HG03025 (cell line): ENCODE measurements at regions not wholly inside any gene's neighbourhood (a gene's known extent, or its start where the extent isn't known, plus 50 kb on each side); places are given as distances from the start of the nearest gene placed in this dataset.
"Not testable (repeated sequence)": the region's sequence is repeated elsewhere in the genome, so short reads cannot be mapped to it uniquely, and the experiment has no call there.

Experiments used
- ATAC-seq: cut with Tn5 transposase; IDR thresholded peaks from one replicate; pipeline ENCODE4 v1.9.1; 2021; ENCODE audit warnings: mild to moderate bottlenecking, moderate library complexity; ENCODE audit not compliant: unreplicated experiment, low FRiP score

DNA sequence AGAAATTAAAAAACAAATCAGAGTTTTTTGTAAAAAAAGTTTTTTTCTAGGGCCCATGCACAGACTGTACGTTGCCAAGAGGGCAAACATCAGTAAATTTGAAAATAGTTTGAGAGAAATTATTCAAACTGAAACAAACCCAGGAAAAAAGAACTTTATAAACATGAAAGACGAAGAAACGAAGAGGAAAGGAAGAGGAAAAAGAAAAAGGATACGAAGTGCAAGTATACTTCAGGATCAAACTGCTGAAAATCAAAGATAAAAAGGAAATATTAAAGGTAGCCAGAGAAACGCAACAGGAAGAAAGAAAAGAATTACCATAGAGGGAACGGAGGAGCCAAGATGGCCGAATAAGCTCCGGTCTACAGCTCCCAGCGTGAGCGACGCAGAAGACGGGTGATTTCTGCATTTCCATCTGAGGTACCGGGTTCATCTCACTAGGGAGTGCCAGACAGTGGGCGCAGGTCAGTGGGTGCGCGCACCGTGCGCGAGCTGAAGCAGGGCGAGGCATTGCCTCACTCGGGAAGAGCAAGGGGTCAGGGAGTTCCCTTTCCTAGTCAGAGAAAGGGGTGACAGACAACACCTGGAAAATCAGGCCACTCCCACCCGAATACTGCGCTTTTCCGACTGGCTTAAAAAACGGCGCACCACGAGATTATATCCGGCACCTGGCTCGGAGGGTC, 94.4 kb upstream of the GAS1 start:
- not testable (repeated sequence) for ATAC-seq

DNA sequence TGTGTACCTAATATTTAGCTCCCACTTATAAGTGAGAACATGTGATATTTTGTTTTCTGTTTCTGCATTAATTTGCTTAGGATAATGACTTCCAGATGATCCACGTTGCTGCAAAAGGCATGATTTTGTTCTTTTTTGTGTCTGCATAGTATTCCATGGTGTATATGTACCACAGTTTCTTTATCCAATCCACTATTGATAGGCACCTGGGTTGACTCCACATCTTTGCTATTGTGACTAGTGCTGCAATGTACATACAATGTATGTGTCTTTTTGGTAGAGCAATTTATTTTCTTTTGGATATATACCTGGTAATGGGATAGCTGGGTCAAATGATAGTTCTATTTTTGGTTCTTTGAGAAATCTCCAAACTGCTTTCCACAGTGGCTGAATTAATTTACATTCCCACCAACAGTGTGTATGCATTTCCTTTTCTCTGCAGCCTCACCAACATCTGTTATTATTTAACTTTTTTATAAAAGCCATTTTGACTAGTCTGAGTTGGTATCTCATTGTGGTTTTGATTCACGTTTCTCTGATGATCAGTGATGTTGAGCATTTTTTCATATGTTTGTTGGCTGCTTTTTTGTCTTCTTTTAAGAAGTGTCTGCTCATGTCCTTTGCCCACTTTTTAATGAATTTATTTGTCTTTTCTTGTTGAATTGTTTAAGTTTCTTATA, 102.8 kb upstream of the GAS1 start:
- ATAC-seq, result not testable (repeated sequence)

DNA sequence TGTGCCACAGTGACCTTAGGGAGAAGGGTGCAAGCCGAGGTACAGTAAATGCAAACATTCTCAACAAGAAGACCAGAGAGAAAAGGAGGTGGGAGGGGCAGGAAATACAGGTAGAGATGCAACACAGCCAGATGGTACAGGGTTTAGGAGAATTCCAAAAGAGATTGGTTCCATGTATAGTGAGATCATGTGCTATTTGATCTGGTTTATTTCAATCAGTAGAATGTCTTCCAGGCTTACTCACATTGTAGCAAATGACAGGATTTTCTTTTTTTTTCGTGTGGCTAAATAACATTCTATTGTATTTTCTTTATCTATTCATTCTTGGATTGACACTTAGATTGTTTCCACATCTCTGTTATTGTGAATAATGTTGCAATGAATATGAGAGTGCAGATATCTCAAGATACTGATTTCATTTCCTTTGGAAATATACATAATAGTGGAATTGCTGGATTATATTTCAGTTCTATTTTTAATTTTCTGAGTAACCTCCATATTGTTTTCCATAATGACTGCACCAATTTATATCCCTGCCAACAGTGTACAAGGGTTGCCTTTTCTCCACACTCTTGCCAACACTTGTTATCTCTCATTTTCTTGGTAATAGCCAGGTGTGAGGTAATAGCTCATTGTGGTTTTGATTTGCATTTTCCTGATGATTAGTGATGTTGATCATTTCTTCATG, 107.8 kb upstream of the GAS1 start:
- no peak for ATAC-seq

DNA sequence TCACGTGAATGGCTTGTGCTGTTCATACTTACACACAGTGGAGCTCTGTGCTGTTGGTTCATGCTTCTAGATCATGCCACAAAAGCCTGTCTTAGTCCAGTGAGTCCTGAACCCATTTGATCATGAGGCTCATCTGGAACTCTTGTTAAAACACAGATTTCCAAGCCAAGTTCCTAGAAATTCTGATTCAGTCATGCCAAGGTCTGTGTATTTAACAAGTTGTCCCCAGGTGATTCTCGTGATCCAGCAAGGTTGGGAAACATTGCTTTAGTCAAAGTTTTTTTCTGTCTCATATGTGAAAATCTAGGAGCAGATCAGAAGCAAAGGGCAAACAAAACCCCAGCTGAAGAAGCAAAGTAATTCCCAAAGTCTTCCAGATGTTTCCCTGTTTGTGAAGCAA, 112.5 kb upstream of the GAS1 start:
- ATAC-seq, result no peak

DNA sequence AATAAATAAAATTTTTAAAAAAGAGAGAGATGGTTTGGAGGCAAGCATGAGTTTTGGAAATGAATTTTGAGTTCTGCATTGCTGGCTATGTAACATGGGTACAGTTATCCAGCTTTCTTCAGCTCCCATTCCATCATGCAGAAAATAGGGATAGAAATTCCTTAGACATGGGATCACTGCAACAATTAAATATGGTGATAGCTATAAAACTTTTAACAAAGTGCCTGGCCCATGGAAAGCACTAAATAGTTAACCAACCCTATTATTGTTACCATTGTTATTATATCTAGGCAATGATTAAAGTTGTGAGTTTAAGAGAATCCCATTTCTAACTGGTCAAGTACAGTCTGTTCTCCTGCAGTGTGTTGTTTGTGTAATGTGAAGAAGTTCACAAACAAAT, 115.4 kb upstream of the GAS1 start:
- ATAC-seq, result no peak

DNA sequence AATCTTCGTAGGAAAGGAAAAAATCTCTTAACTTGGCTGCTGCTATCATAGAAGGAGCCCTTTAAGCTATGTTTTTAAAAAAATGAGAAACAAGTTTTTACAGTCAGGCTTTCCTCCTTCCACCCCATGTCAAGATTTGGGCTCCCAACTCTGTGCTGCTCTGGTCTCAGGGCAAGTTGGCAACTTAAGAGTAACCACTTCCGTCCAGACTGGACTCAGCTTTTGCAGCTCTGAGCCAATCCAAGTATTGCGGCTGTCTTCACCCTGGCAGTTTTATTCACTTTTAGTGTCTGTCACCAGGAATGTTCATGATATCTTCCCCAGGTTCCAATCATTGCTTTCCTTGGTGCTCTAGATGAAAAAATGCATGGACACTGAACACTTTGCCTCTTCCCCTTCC, 115.9 kb upstream of the GAS1 start:
- ATAC-seq, result no peak

DNA sequence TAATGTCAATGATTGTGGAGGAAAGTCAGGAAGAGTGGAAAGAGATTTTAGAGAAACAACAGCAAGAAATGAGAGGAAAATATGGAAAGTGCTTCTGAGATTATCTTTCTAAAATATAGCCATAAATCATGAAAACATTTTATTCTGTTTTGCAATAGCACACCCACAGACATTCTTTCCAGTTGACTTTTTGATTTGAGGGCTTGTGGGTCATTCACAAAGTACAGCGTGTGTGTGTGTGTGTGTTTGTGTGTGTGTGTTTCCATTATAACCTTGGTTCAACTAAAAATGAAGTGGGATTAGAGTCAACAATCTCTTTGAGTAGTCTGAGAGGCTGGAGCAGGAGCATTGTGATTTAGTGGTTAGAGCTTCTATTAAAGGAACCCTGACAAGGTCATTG, 116.6 kb upstream of the GAS1 start:
- no peak for ATAC-seq

DNA sequence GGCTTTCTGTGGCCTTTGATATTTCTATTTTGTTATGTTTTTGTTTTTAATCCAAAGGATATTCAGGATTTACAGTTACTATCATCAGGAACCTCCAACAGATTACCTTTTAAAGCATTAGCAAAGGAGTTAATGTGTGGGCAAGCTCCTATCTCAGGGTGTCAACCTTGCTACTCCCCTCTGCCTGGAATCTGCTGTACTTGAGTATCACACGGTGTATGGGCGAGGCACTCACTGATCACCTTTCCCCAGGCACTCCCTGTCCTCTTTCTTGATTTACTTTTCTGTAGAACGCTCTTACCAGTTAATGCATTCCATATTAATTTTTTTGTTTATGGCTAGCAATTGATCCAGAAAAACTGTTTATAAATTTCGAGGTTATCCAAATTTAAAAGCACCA, 117.0 kb upstream of the GAS1 start:
- no peak for ATAC-seq

DNA sequence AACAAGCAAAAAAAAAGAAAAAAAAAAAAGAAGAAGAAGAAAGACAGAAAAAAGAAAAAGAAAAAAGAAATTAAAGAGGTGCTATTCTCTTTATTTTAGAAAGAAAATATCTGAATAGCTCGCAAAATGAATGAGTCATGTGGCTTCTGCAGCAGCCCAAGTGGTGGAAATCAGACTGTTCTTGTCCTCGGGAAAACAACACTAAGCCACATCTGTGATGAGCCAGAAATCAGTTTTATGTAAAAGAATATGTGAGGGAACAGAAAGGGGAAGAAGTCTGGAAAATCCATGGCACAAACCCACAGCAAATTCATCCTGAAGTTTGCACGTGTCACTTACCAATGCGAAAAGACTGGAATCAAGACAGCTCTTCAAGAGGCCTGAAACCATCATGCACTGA, 118.7 kb upstream of the GAS1 start:
- no peak for ATAC-seq

DNA sequence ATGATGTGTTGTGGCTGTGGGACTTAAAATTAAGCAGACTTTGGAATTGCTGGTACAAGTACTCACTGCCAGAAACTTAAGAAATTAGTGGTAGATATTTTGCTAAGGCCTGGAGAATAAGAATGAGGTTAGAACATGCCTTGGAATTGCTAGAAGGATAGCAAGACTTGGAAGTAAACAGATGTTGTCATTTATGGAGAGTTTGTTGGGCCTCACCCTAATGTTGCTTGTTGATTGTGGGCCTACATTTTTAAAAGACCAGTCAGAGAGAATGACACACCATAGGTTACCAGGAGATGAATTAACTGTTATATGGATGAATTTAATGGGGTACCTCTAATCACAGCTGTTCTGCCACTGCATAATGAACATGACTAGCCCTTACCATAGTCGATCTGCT, 120.1 kb upstream of the GAS1 start:
- no peak for ATAC-seq

DNA sequence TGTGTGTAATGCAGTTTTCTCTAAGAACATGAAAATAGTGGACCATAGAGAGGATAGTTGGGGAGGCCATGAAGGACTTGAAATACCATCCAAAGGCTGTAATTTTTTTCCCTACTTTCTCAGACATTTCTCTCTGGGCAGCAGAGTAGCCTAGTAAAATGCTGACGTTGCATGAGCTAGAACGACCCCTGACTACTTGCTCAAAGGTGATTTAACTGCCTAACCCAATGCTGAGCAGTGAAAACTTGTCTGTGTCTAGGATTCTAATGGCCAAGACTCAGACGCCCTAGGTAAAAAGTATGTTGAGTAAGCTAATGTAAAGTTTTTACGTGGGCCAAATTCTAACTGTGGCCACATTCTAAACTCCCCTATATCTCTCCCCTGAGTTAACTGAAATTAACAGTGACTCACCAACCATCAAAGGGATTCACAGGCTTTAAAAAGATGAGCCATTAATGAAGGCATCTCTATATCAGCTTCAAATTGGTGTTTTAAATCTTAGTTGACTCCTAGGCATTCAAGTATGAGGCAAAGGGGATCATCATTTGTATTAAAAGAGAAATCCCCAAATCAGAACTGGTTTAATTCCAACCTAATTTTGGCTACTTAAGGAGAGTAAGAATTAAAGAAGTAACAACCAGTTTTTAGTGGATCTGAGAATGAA, 121.0 kb upstream of the GAS1 start:
- ATAC-seq, result no peak

DNA sequence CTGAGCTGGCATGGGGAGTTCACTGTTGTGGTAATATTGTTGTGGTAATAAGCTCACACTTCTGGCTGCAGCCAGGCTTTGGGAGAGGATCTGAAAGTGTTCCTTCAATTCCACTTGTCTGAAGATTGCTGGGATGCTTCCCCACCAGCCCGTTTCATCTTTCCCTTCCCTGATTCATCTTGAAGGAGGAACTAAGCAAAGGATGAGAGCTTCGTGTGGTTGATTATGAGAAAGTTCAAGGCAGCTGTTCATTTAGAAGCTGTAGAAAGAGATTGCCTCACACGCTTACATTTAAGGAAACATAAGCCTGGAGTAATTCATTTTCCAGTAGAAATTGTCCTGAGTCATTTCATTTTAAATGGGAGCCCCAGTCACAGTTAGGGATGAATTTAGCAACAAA, 122.4 kb upstream of the GAS1 start:
- ATAC-seq, result no peak

DNA sequence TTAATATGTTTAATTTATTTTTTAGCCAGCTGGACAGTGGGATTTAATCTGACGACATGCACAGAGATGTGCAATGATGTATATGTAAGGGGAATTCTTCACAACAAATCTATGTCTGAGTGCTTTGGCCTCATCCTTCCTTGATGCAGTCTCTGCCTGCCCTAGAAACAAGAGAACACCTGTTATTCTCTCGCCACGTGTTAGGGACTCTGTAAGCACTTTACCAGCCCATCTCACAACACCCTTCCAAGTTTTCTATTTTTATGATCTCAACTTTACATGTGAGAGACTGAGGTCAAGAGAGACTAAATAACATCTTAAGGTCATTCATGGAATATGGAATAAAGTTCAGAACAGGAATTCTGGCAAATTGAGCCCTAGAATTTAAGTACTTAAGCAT, 123.0 kb upstream of the GAS1 start:
- no peak for ATAC-seq

DNA sequence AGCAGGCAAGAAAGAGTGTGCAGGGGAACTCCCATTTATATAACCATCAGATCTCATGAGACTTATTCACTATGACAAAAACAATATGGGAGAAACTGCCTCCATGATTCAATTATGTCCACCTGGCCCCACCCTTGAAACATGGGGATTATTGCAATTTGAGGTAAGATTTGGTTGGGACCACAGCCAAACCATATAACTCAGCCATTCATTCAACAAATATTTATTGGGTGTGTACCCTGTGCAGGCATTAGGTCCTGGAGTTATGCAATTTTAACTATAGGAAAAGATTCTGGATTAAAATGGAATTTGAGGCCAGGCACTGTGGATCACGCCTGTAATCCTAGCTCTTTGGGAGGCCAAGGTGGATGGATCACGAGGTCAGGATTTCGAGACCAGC, 124.2 kb upstream of the GAS1 start:
- no peak for ATAC-seq

DNA sequence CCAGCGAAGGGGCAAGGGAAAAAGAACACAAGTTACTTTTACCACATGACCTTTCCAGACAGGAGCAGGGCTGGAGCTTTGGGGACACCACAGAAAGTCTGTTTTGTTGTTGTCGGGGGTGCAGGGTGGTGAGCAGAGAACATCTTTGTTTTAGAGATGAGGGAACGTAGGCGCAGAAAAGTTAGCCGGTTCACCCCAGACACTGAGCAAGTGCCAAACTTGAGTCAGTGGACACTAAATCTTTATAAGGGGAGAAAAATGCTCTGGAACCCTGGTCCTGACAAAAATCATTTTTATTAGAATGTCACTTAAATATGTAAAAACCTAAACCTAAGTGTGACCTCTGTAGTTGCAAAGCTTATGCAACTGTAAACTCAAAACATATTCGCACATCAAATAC, 126.4 kb upstream of the GAS1 start:
- no peak for ATAC-seq

DNA sequence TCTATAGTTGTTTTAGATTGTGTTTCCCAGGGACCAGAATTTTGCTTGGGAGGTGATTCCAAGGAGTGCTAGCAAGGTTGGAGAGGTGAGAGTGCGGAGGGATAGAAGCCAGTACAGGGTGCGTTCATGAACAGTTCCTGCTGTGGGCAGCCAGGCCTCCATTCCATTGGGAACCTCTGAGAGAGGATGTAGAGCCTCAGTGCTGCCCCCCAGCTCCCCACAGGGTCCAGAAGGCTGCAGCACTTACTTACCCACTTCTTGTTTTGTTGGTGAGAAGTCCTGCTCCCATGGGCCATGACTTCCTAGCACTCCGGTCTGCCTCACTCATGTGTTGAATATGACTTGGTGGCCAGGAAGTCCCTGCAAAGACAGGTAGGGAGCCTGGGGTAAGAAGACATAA, 128.2 kb upstream of the GAS1 start:
- ATAC-seq, result no peak

DNA sequence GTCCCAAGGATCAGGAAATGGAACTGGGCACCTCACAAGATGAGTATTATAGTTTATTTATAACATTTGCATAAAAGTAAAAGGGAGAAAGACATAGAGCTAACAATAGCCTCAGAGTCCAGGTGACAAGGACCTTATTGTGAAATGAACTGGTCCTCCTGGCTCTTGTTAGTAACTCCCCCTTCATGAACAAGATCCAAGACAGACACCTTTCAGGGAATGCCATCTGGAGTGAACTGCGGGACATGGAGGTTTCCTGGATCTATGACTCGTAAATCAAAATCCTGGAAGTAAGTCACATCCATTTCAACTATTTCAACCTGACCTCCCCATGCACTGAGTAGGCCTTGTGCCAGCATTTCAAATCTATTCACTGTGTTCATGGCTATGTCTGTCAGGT, 129.5 kb upstream of the GAS1 start:
- ATAC-seq, result no peak

DNA sequence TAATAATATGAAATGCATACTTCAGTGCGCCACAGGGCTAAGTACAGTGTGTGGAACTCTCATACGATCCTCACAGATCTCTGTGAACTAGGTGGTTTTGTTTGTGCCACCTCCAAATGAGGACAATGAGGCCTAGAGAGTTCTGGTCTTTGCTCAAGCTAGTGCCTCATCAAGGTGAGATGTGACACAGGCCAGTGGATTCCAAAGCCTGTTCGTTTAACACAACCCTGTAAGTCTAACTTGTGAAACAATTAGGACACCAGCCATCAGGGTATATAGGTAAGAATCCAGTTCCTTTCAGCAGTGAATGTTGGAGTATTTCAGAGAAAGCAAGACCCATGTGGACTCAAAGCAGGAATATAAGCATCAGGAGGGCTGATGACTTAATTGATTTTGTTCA, 130.7 kb upstream of the GAS1 start:
- ATAC-seq, result no peak

DNA sequence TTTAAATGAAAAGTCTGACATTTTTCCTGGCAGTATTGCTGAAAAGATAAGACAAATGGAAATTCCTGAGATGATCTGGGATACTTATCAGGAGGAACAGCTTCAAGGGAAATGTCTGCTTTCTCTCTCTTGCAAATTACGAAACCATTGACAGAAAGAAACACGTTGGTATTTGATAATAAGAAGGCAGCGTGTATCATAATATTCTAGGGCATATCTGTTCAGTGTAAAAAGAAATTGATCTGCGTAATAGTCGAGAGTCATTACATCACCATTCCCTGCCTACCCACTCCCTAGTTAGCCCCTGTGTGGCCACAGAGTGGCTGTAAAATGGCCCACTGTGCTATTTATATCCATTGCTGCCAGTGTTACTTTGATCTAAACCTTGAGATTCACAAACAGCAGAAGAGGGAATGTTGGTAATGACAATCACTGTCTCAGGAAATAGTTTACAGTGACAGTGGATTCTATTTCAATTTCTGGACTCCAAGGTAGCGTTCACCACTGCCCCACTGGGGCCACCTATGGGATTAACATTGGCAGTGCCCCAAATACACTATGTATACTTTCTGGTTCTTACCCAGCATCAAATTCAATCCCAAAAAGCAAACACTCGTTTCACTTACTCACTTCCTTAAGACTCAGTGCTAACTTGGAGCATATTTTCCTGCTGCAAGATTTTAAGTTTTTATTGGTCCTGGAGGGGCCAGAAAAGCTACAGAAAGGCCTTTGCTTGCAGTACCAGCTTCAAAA, 133.4 kb upstream of the GAS1 start:
- ATAC-seq, result no peak

DNA sequence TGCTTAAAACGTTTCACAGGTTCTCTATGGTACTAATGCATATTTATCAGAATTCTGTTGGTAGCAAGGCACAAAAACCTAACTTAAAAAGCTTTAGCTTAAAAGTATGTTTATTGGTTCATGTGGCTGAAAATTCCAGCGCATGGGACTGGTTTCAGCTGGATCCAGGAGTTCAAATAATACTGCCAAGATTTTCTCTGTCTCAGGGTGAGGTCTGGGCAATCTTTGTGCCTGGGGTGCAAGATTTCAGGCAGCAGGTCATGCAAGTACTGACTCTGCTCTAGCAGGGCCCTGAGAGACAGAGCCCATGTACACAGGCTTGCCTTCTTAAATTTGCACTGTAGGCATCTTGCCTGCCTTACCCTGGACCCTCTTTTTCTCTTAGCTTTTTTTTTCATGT, 134.2 kb upstream of the GAS1 start:
- ATAC-seq, result no peak

DNA sequence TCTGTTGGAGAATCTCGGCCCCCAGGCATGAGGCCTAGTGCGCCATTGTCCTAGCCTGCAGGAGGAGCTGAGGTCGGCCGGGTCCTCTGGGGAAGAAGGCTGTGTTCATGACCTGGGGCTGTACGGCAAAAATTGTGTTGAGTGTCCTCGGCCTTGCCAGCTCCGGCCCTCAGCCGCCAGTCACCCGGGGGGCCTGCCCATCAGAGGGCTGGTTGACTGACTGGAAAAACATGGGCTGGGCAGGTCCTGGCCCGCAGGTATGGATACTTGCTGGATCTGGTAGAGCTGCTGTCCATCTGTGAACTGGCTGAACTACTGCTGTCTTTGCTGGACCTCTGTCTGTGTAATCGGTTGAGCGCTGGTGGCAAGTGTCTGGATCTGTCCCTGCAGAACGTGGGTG, 136.7 kb upstream of the GAS1 start:
- no peak for ATAC-seq
